ENCODE measurements at regions not wholly inside any gene's neighbourhood (a gene's known extent, or its start where the extent isn't known, plus 50 kb on each side); places are given as distances from the start of the nearest gene placed in this dataset.

GRCh38 chr2:45180779-45181178, 171.5 kb upstream of the SIX2 start:
- FAIRE-seq (no peak), DNase-seq (ENCODE audit: low spot score) (no peak)

GRCh38 chr2:45180033-45180746, 170.9 kb upstream of the SIX2 start:
- no peak for DNase-seq (ENCODE audit: low spot score)
- FAIRE-seq = no peak

GRCh38 chr2:45178854-45179253, 169.6 kb upstream of the SIX2 start:
- DNase-seq (ENCODE audit: low spot score) (no peak), FAIRE-seq (no peak)

- FAIRE-seq = no peak
- DNase-seq (ENCODE audit: low spot score) = no peak
Observed at GRCh38 chr2:45178359-45178758, 169.1 kb upstream of the SIX2 start.

- peak; percentile 90 for DNase-seq (ENCODE audit: low spot score)
Observed at GRCh38 chr2:45177870-45178269, 168.6 kb upstream of the SIX2 start.

GRCh38 chr2:45176390-45176789, 167.1 kb upstream of the SIX2 start:
- FAIRE-seq (peak; percentile 22), DNase-seq (ENCODE audit: low spot score) (peak; percentile 14)

More at GRCh38 chr2:45177870-45178269, 168.6 kb upstream of the SIX2 start:
- peak; percentile 94 for FAIRE-seq

- DNase-seq (ENCODE audit: low spot score) (peak; percentile 94), FAIRE-seq (peak; percentile 96)
Observed at GRCh38 chr2:45173513-45173912, 164.3 kb upstream of the SIX2 start.

- DNase-seq (ENCODE audit: low spot score) (no peak), FAIRE-seq (no peak)
Observed at GRCh38 chr2:45172760-45173392, 163.6 kb upstream of the SIX2 start.

GRCh38 chr2:45172142-45172541, 162.9 kb upstream of the SIX2 start:
- no peak for DNase-seq (ENCODE audit: low spot score)
- FAIRE-seq = no peak

- DNase-seq (ENCODE audit: low spot score) (no peak), FAIRE-seq (no peak)
Observed at GRCh38 chr2:45171136-45171501, 161.9 kb upstream of the SIX2 start.

- FAIRE-seq = no peak
- no peak for DNase-seq (ENCODE audit: low spot score)
Observed at GRCh38 chr2:45170191-45171135, 161.2 kb upstream of the SIX2 start.

- DNase-seq (ENCODE audit: low spot score) (no peak), FAIRE-seq (no peak)
Observed at GRCh38 chr2:45169339-45170190, 160.3 kb upstream of the SIX2 start.

GRCh38 chr2:45168711-45169338, 159.6 kb upstream of the SIX2 start:
- DNase-seq (ENCODE audit: low spot score) (no peak), FAIRE-seq (no peak)

GRCh38 chr2:45167920-45168629, 158.8 kb upstream of the SIX2 start:
- DNase-seq (ENCODE audit: low spot score) = no peak
- no peak for FAIRE-seq

- FAIRE-seq = no peak
- no peak for DNase-seq (ENCODE audit: low spot score)
Observed at GRCh38 chr2:45166229-45166890, 157.1 kb upstream of the SIX2 start.

- no peak for DNase-seq (ENCODE audit: low spot score)
- FAIRE-seq = no peak
Observed at GRCh38 chr2:45162711-45163110, 153.5 kb upstream of the SIX2 start.

GRCh38 chr2:45156605-45157004, 147.4 kb upstream of the SIX2 start:
- FAIRE-seq (no peak), DNase-seq (ENCODE audit: low spot score) (no peak)

GRCh38 chr2:45154606-45155155, 145.4 kb upstream of the SIX2 start:
- FAIRE-seq = no peak

GRCh38 chr2:45154144-45154543, 144.9 kb upstream of the SIX2 start:
- FAIRE-seq (no peak), DNase-seq (ENCODE audit: low spot score) (no peak)

More at GRCh38 chr2:45154606-45155155, 145.4 kb upstream of the SIX2 start:
- no peak for DNase-seq (ENCODE audit: low spot score)

All from RCC 7860 (cell line).